Tibial nerve (tissue), 4 donors: ENCODE measurements at regions not wholly inside any gene's neighbourhood (a gene's known extent, or its start where the extent isn't known, plus 50 kb on each side); places are given as distances from the start of the nearest gene placed in this dataset.

Experiments
- DNase-seq, 2 donors: peaks; one replicate each; pipeline ENCODE4 v3.0.0-alpha.2; 2019; ENCODE audit warnings: low spot score in 2 of 2
- H3K27ac ChIP-seq, 4 donors: fragments of 200-600 bp; sonication (generic) in 3 of 4; one replicate each; pipeline ENCODE4 v1.5.1; 2017 to 2019; ENCODE audit warnings: mild to moderate bottlenecking in 1 of 4
- H3K27me3 ChIP-seq, 2 donors: fragments of 200-600 bp; sonication (generic) in 1 of 2; one replicate each; pipeline versions ENCODE4 v1.5.1 to v1.6.0; 2017 to 2019
- H3K36me3 ChIP-seq, 3 donors: fragments of 200-600 bp; sonication (generic); one replicate each; pipeline ENCODE4 v1.5.1; 2018 to 2019
- H3K4me1 ChIP-seq, 4 donors: fragments of 200-600 bp; sonication (generic) in 3 of 4; one replicate each; pipeline ENCODE4 v1.5.1; 2017 to 2019
- H3K4me3 ChIP-seq, 4 donors: fragments of 200-600 bp; sonication (generic) in 3 of 4; one replicate each; pipeline ENCODE4 v1.5.1; 2017 to 2019; ENCODE audit warnings: mild to moderate bottlenecking in 1 of 4, moderate library complexity in 1 of 4
- H3K9me3 ChIP-seq, 4 donors: fragments of 200-600 bp; sonication (generic) in 3 of 4; one replicate each; pipeline ENCODE4 v1.5.1; 2017 to 2019
- EP300 ChIP-seq, 2 donors: sonication (generic); formaldehyde crosslinking; IDR thresholded peaks; one replicate each; pipeline ENCODE4 v1.6.1; 2017; ENCODE audit warnings: antibody characterized with exemption in 2 of 2, mild to moderate bottlenecking in 1 of 2
- POLR2A ChIP-seq, 2 donors: fragments of 450-650 bp; IDR thresholded peaks; one replicate each; pipeline ENCODE4 v1.6.1; 2017; ENCODE audit warnings: antibody characterized with exemption in 2 of 2, mild to moderate bottlenecking in 2 of 2, moderate library complexity in 2 of 2
- WGBS, 2 donors: methylation state at CpG; one replicate each; pipeline ENCODE4 v1.1.5; 2018; 5-methylcytosine and 5-hydroxymethylcytosine counted together
- TF ChIP-seq, protein P1 (sequence below), 5 experiments: fragments of 200-600 bp in 3 of 5; fragments of 450-650 bp in 2 of 5; sonication (generic) in 3 of 5; IDR thresholded peaks; one replicate each; pipeline ENCODE4 v1.5.1; 2016 to 2019; ENCODE audit warnings: antibody characterized with exemption in 5 of 5, mild to moderate bottlenecking in 3 of 5, moderate library complexity in 2 of 5

DNA sequence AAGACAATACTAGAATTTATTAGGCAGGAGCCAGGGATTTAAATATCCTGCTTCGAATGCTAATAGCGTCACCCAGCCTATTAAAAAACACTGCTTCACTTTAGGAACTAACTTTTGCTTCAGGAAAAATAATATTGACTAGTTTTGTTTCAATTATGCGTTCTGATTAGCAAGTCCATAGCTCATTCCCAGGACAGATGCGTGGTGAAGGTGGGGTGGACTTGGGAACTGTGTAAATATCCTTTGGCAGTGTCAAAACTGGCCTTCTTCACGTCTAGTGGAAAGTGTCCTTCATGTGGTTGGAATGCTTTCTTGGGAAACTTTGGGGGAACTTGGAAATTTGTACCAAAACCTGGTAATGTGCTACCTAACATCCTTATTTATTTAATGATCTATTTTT, 474.8 kb upstream of the NOVA1 start:
- WGBS, 2 donors, result 60% methylated on average over 5 of the region's 5 CpGs
- DNase-seq, result no peak

DNA sequence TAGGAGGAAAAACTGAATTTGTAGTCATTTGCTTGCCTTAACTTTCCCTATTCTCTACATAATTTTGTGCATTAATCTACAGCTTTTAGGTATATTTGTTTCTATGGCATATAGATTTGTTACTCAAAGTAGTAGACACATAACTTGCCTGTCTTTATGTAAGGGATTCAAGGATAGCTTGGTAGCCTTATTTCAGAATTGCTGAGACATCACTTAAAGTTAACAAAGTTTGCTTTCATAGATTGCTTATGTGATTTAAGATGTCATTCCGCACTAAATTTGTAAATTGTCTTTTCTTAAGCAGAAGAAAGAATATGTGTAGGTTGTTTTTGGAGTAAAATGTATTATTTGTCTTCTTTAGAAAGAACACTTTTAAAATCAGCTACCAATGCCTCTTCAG, 477.7 kb upstream of the NOVA1 start:
- no peaks in the 10 kb centered on the region for H3K36me3 ChIP-seq
- no peaks in the 10 kb centered on the region for H3K4me1 ChIP-seq
- no peaks in the 10 kb centered on the region for H3K27me3 ChIP-seq
- 67 to 71% methylated on average over 1 of the region's 1 CpG for WGBS, 2 donors
- DNase-seq, result no peak
- no peak overlapping the region for H3K4me3 ChIP-seq
- TF ChIP-seq EP300 (IDR thresholded peaks at IDR 0.05), result no peak
- TF ChIP-seq, protein P1, sequence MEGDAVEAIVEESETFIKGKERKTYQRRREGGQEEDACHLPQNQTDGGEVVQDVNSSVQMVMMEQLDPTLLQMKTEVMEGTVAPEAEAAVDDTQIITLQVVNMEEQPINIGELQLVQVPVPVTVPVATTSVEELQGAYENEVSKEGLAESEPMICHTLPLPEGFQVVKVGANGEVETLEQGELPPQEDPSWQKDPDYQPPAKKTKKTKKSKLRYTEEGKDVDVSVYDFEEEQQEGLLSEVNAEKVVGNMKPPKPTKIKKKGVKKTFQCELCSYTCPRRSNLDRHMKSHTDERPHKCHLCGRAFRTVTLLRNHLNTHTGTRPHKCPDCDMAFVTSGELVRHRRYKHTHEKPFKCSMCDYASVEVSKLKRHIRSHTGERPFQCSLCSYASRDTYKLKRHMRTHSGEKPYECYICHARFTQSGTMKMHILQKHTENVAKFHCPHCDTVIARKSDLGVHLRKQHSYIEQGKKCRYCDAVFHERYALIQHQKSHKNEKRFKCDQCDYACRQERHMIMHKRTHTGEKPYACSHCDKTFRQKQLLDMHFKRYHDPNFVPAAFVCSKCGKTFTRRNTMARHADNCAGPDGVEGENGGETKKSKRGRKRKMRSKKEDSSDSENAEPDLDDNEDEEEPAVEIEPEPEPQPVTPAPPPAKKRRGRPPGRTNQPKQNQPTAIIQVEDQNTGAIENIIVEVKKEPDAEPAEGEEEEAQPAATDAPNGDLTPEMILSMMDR (IDR thresholded peaks at IDR 0.05), result no peak
- no peak for TF ChIP-seq POLR2A (IDR thresholded peaks at IDR 0.05)
- no peak overlapping the region for H3K27ac ChIP-seq
- H3K9me3 ChIP-seq, result no peaks in the 10 kb centered on the region

More for the DNA sequence above, 474.8 kb upstream of the NOVA1 start:
- Histone ChIP-seq H3K4me3 (no peak overlapping the region), H3K27me3 (no peaks in the 10 kb centered on the region), H3K9me3 (no peaks in the 10 kb centered on the region), H3K4me1 (no peaks in the 10 kb centered on the region), H3K27ac (no peak overlapping the region), H3K36me3 (no peaks in the 10 kb centered on the region)
- TF ChIP-seq POLR2A (IDR thresholded peaks at IDR 0.05) (no peak), EP300 (IDR thresholded peaks at IDR 0.05) (no peak)
- TF ChIP-seq, protein P1 (IDR thresholded peaks at IDR 0.05), result no peak

DNA sequence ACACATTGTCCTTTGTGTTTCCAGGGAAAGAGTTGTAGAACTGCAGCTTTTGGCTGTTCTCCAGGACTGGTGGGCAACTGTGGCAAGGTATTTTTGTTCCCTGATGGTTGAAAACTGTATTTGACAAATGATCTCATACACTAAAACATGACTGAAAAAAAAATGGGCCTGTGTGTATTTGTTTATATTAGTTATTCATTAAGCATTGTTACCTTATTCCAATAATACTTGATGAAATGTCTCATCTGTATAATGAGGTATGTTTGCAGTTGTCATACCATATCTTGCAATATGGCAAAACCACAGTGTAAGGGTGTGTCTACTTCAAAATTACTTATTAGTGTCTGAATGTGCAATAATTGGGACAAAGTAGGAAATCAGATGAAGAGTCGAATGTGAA, 479.4 kb upstream of the NOVA1 start:
- H3K9me3 ChIP-seq, result no peaks in the 10 kb centered on the region
- TF ChIP-seq POLR2A (IDR thresholded peaks at IDR 0.05) (no peak), EP300 (IDR thresholded peaks at IDR 0.05) (no peak)
- TF ChIP-seq, protein P1 (IDR thresholded peaks at IDR 0.05), result no peak
- H3K27ac ChIP-seq, result no peak overlapping the region
- DNase-seq, result no peak
- no peaks in the 10 kb centered on the region for H3K36me3 ChIP-seq
- no peaks in the 10 kb centered on the region for H3K27me3 ChIP-seq
- no peak overlapping the region for H3K4me3 ChIP-seq
- no peaks in the 10 kb centered on the region for H3K4me1 ChIP-seq
- WGBS, 2 donors, result 66 to 82% methylated on average over 1 of the region's 1 CpG

DNA sequence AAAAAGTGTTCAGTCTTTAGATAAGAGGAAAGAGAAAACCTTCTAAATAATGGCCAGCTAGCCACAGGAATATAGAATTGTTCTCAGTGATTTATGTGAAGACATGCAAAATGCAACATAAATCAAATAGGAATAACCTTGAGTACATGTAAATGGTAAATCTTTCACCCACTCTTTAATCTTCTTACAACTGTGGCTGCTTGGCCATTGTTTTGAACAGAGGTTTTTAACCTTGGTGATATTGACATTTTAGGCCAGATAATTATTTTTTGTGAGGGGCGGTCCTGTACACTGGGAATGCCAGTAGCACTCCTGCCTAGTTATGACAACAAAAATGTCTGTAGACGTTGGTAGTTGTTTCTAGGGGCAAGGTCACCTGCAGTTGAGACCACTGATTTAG, 479.9 kb upstream of the NOVA1 start:
- Histone ChIP-seq H3K27me3 (no peaks in the 10 kb centered on the region), H3K27ac (no peak overlapping the region), H3K9me3 (no peaks in the 10 kb centered on the region), H3K36me3 (no peaks in the 10 kb centered on the region), H3K4me3 (no peak overlapping the region), H3K4me1 (no peaks in the 10 kb centered on the region)
- no peak for DNase-seq
- TF ChIP-seq, protein P1 (IDR thresholded peaks at IDR 0.05), result no peak
- no peak for TF ChIP-seq POLR2A (IDR thresholded peaks at IDR 0.05)
- TF ChIP-seq EP300 (IDR thresholded peaks at IDR 0.05), result no peak
- 4 to 15% methylated on average over 2 of the region's 2 CpGs for WGBS, 2 donors

DNA sequence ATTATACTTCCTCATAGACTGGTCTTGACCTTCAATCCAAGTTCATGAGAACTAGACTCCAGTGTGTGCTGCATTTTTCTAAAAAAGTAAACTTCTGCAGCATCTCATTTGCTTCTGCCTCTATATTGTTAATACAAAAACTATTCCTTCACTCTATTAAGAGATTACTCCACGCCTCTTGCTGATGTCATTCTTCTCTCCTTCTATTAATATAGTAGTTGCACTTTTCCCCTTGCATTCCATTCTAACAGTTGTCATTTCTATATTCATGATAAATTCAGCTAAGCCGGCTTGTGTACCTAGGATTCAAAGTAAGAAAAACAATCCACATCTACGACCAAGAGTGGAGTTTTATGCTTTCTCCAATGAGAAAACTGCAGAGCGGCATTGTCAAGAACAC, 480.4 kb upstream of the NOVA1 start:
- H3K36me3 ChIP-seq, result no peaks in the 10 kb centered on the region
- H3K27me3 ChIP-seq, result no peaks in the 10 kb centered on the region
- no peak for DNase-seq
- no peaks in the 10 kb centered on the region for H3K4me1 ChIP-seq
- H3K9me3 ChIP-seq, result no peaks in the 10 kb centered on the region
- TF ChIP-seq POLR2A (IDR thresholded peaks at IDR 0.05) (no peak), EP300 (IDR thresholded peaks at IDR 0.05) (no peak)
- TF ChIP-seq, protein P1 (IDR thresholded peaks at IDR 0.05), result no peak
- H3K4me3 ChIP-seq, result no peak overlapping the region
- 44% methylated on average over 4 of the region's 4 CpGs for WGBS, 2 donors
- no peak overlapping the region for H3K27ac ChIP-seq
